PC-9 (cell line): ENCODE measurements at regions not wholly inside any gene's neighbourhood (a gene's known extent, or its start where the extent isn't known, plus 50 kb on each side); places are given as distances from the start of the nearest gene placed in this dataset.

ENCODE experiments used
- BruUV-seq: library from RNA; stranded (reverse); fragments of 400-500 nt; replicated peaks from 2 replicates; lab custom pipeline; 2021; lab: Mats Ljungman, UMichigan
- CTCF ChIA-PET: fragments of 300-600 bp; sonication (Branson Sonifier 250); formaldehyde crosslinking; loops from one replicate; lab custom pipeline; 2022; ENCODE audit warnings: antibody characterized with exemption; lab: Charles Lee
- POLR2A ChIA-PET: fragments of 300-600 bp; sonication (Branson Sonifier 250); formaldehyde crosslinking; loops from one replicate; lab custom pipeline; 2022; ENCODE audit warnings: antibody characterized with exemption; ENCODE audit not compliant: unreplicated experiment; lab: Charles Lee
- DNase-seq, 2 experiments: peaks; one replicate each; pipeline versions ENCODE4 v3.0.0 to v3.0.0-alpha.2; 2015 to 2022; ENCODE audit warnings: mixed read lengths in 1 of 2
- H2AFZ ChIP-seq: fragments of 200-600 bp; sonication (generic); 2 replicates; pipeline ENCODE4 v1.8.1; 2017; ENCODE audit warnings: antibody characterized with exemption
- H3F3A ChIP-seq: fragments of 200-600 bp; sonication (generic); 2 replicates; pipeline ENCODE4 v1.8.1; 2017; ENCODE audit warnings: antibody characterized with exemption, mild to moderate bottlenecking, low read depth; ENCODE audit not compliant: insufficient read depth
- H3K27ac ChIP-seq: fragments of 200-600 bp; sonication (generic); 2 replicates; pipeline ENCODE4 v1.6.1; 2016; ENCODE audit warnings: mixed run types
- H3K27me3 ChIP-seq: fragments of 200-600 bp; sonication (generic); 2 replicates; pipeline ENCODE4 v1.6.1; 2016; ENCODE audit warnings: low read depth, mixed run types; ENCODE audit not compliant: insufficient read depth
- H3K36me3 ChIP-seq: fragments of 200-600 bp; sonication (generic); 2 replicates; pipeline ENCODE4 v1.6.1; 2016; ENCODE audit warnings: low read depth, mixed run types
- H3K4me1 ChIP-seq: fragments of 200-600 bp; sonication (generic); replicated peaks from 2 replicates; pipeline ENCODE4 v1.6.1; 2016; ENCODE audit warnings: mixed run types; ENCODE audit not compliant: insufficient read depth
- H3K4me2 ChIP-seq: fragments of 200-600 bp; sonication (generic); 2 replicates; pipeline ENCODE4 v1.6.1; 2017; ENCODE audit warnings: mixed run types
- H3K4me3 ChIP-seq: fragments of 200-600 bp; sonication (generic); 2 replicates; pipeline ENCODE4 v1.6.1; 2016; ENCODE audit warnings: mixed run types
- H3K79me2 ChIP-seq: fragments of 200-600 bp; sonication (generic); 2 replicates; pipeline ENCODE4 v1.6.1; 2017; ENCODE audit warnings: low read depth, mixed run types
- H3K9me2 ChIP-seq: fragments of 200-600 bp; sonication (generic); 2 replicates; pipeline ENCODE4 v1.8.1; 2017; ENCODE audit warnings: mild to moderate bottlenecking; ENCODE audit not compliant: insufficient read depth
- H3K9me3 ChIP-seq: fragments of 200-600 bp; sonication (generic); 2 replicates; pipeline ENCODE4 v1.8.1; 2016; ENCODE audit warnings: low read depth; ENCODE audit not compliant: insufficient read depth
- H4K20me1 ChIP-seq: fragments of 200-600 bp; sonication (generic); 2 replicates; pipeline ENCODE4 v1.8.1; 2017; ENCODE audit not compliant: insufficient read depth
- EZH2 ChIP-seq: fragments of 200-600 bp; sonication (generic); IDR thresholded peaks from 2 replicates; pipeline ENCODE4 v1.8.0; 2017; ENCODE audit warnings: antibody characterized with exemption, low read depth
- intact Hi-C: fragments of 100-400 bp; cut with micrococcal nuclease; formaldehyde crosslinking; loops from one replicate; pipeline ENCODE4 v1.10.0; 2022; ENCODE audit not compliant: unreplicated experiment
- TF ChIP-seq, protein P1 (sequence below): fragments of 200-600 bp; sonication (generic); conservative IDR thresholded peaks from 2 replicates; pipeline ENCODE4 v1.6.1; 2017; ENCODE audit warnings: mixed run types, antibody characterized with exemption, mild to moderate bottlenecking, moderate library complexity

DNA sequence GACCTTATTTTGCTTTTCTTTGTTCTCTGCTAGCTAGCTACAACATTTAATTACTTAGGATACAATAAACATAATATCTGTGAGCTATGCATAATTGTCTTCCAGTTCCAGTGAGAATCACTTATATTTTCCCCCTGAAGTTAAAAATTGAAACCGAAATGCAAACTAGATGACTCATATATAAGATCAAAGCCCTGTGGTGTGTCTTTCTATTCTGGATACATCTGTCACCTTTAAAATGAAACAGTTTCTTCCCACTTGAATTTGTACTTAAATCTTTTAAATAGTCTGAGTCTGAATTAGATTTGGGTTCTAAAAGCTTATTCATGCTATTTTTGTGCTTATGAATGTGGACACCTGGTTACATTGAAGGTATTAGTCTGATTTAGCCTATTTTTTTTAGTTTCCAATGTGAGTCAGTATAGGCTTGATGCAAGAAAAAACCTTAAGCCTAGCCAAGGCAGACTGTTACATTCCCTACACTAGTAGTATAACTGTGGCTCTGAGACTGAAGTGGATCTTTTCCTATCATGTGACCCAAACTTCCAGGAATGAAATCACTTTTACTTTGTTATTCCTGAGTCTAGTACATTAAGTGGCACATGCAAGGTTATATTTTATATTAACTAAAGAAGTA, 703.5 kb upstream of the RGMB start:
- TF ChIP-seq EZH2, result no peak
- no peak for DNase-seq
- no peak overlapping the region for H3K27ac ChIP-seq
- ChIA-PET POLR2A (no interaction called here), CTCF (no interaction called here)
- H3K4me2 ChIP-seq, result no peak overlapping the region
- H3K27me3 ChIP-seq, result no peaks in the 10 kb centered on the region
- no peak overlapping the region for H3K4me3 ChIP-seq
- no peaks in the 10 kb centered on the region for H3K9me3 ChIP-seq
- no peaks in the 10 kb centered on the region for H4K20me1 ChIP-seq
- no peaks in the 10 kb centered on the region for H3K4me1 ChIP-seq
- BruUV-seq, result no TSS peak
- no peaks in the 10 kb centered on the region for H3F3A ChIP-seq
- no peaks in the 10 kb centered on the region for H3K79me2 ChIP-seq
- intact Hi-C loops, result no loop called here
- no peak overlapping the region for H2AFZ ChIP-seq
- H3K9me2 ChIP-seq, result no peaks in the 10 kb centered on the region; the same call in 1 of the 2 replicates
- no peaks in the 10 kb centered on the region for H3K36me3 ChIP-seq

DNA sequence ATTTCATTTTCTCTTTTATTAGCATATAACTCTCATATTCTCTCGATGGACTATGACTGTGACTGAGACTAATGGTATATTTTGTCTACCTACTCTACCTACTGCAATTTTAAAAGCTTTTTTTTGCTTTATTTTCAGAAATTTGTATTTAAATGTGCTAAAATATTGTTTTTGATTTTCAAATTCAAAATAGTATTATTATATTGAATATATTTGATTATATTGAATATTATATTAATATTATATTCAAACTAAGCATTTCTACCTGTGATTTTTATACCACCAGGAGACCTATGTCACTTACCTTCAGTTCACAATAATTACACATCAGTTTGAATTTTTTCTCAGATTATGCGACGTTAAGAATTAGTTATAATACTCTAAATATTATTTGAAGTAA, 700.5 kb upstream of the RGMB start:
- H3K79me2 ChIP-seq, result no peaks in the 10 kb centered on the region
- no peaks in the 10 kb centered on the region for H4K20me1 ChIP-seq
- BruUV-seq, result no TSS peak
- ChIA-PET POLR2A (no interaction called here), CTCF (no interaction called here)
- H2AFZ ChIP-seq, result no peak overlapping the region
- DNase-seq, result no peak
- no peaks in the 10 kb centered on the region; the same call in 1 of the 2 replicates for H3K9me2 ChIP-seq
- H3K27me3 ChIP-seq, result no peaks in the 10 kb centered on the region
- no peak overlapping the region for H3K27ac ChIP-seq
- no peak overlapping the region for H3K4me2 ChIP-seq
- H3K4me1 ChIP-seq, result no peaks in the 10 kb centered on the region
- no peak overlapping the region for H3K4me3 ChIP-seq
- intact Hi-C loops, result loop anchor here (1.0 kb wide), 1 partner anchor 11 kb away; no protein-coding TSS in a partner anchor
- H3F3A ChIP-seq, result no peaks in the 10 kb centered on the region
- no peaks in the 10 kb centered on the region for H3K36me3 ChIP-seq
- no peak for TF ChIP-seq EZH2
- TF ChIP-seq, protein P1, sequence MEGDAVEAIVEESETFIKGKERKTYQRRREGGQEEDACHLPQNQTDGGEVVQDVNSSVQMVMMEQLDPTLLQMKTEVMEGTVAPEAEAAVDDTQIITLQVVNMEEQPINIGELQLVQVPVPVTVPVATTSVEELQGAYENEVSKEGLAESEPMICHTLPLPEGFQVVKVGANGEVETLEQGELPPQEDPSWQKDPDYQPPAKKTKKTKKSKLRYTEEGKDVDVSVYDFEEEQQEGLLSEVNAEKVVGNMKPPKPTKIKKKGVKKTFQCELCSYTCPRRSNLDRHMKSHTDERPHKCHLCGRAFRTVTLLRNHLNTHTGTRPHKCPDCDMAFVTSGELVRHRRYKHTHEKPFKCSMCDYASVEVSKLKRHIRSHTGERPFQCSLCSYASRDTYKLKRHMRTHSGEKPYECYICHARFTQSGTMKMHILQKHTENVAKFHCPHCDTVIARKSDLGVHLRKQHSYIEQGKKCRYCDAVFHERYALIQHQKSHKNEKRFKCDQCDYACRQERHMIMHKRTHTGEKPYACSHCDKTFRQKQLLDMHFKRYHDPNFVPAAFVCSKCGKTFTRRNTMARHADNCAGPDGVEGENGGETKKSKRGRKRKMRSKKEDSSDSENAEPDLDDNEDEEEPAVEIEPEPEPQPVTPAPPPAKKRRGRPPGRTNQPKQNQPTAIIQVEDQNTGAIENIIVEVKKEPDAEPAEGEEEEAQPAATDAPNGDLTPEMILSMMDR, result no peak
- H3K9me3 ChIP-seq, result no peaks in the 10 kb centered on the region

DNA sequence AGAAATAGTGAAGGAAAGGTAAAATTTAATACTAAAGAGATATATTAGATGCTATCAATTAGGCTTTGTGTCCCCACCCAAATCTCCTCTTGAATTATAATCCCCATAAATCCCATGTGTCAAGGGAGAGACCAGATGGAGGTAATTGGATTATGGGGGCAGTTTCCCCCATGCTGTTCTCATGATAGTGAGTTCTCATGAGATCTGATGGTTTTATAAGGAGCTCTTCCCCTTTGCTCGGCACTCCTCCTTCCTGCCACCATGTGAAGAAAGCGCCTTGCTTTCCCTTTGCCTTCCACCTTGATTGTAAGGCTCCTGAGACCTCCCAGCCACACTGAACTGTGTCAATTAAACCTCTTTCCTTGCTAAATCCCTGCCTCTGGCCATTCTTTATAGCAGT, 697.0 kb upstream of the RGMB start:
- CTCF ChIA-PET, result no interaction called here
- intact Hi-C loops, result no loop called here
- POLR2A ChIA-PET, result no interaction called here
- no peak overlapping the region for H3K27ac ChIP-seq
- no peaks in the 10 kb centered on the region for H3F3A ChIP-seq
- no peak overlapping the region for H3K4me3 ChIP-seq
- H3K4me1 ChIP-seq, result no peaks in the 10 kb centered on the region
- H3K9me3 ChIP-seq, result no peaks in the 10 kb centered on the region
- H3K79me2 ChIP-seq, result no peaks in the 10 kb centered on the region
- no peaks in the 10 kb centered on the region; the same call in 1 of the 2 replicates for H3K9me2 ChIP-seq
- no peak overlapping the region for H2AFZ ChIP-seq
- DNase-seq, result no peak
- no peak for TF ChIP-seq EZH2
- TF ChIP-seq, protein P1, result no peak
- no TSS peak for BruUV-seq
- H3K36me3 ChIP-seq, result no peaks in the 10 kb centered on the region
- H4K20me1 ChIP-seq, result no peaks in the 10 kb centered on the region
- H3K4me2 ChIP-seq, result no peak overlapping the region
- H3K27me3 ChIP-seq, result no peaks in the 10 kb centered on the region

DNA sequence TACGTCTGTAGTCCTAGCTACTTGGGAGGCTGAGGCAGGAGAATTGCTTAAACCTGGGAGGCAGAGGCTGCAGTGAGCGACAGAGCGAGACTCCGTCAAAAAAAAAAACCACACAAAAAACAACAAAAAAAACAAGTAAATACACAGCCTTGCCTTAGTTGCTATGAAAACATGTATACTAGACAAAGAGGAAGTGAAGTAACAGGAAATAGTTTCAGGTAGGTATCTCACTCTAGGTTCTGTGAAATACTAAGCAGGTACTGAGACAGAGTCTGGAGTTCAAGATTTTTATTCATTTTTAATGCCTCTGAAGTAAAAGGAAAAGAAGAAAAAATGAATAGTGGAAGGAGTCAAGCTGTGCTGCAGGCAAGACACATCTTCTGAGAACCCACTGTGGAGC, 687.9 kb upstream of the RGMB start:
- no TSS peak for BruUV-seq
- Histone ChIP-seq H4K20me1 (no peaks in the 10 kb centered on the region), H3K4me1 (no peaks in the 10 kb centered on the region), H3F3A (no peaks in the 10 kb centered on the region), H3K27me3 (no peaks in the 10 kb centered on the region), H3K9me2 (no peaks in the 10 kb centered on the region), H2AFZ (0 out of 2 replicates have a peak overlapping the region, but pooled peaks have one; percentile 4), H3K9me3 (no peaks in the 10 kb centered on the region), H3K36me3 (no peaks in the 10 kb centered on the region), H3K79me2 (no peaks in the 10 kb centered on the region), H3K4me2 (no peak overlapping the region), H3K27ac (no peak overlapping the region), H3K4me3 (no peak overlapping the region)
- POLR2A ChIA-PET, result no interaction called here
- CTCF ChIA-PET, result no interaction called here
- no peak for TF ChIP-seq EZH2
- TF ChIP-seq, protein P1, result no peak
- DNase-seq, result no peak
- intact Hi-C loops, result no loop called here
